Glutamatergic neuron (in vitro differentiated cells): ENCODE measurements at regions not wholly inside any gene's neighbourhood (a gene's known extent, or its start where the extent isn't known, plus 50 kb on each side); places are given as distances from the start of the nearest gene placed in this dataset.
"Not testable (repeated sequence)": the region's sequence is repeated elsewhere in the genome, so short reads cannot be mapped to it uniquely, and the experiment has no call there.

Experiments used
- DNase-seq: peaks from one replicate; pipeline ENCODE4 v3.0.0; 2022
- H3K27ac Mint-ChIP-seq: one replicate; pipeline ENCODE4 v1.8.0; 2020; ENCODE audit warnings: mild to moderate bottlenecking, mixed read lengths, inconsistent platforms; ENCODE audit not compliant: unreplicated experiment
- H3K27me3 Mint-ChIP-seq: one replicate; pipeline ENCODE4 v1.8.0; 2020; ENCODE audit warnings: mild to moderate bottlenecking, moderate library complexity, mixed read lengths, inconsistent platforms; ENCODE audit not compliant: unreplicated experiment
- H3K36me3 Mint-ChIP-seq: one replicate; pipeline ENCODE4 v1.8.0; 2020; ENCODE audit warnings: mild to moderate bottlenecking, mixed read lengths, inconsistent platforms; ENCODE audit not compliant: unreplicated experiment
- H3K4me1 Mint-ChIP-seq: one replicate; pipeline ENCODE4 v1.8.0; 2020; ENCODE audit warnings: mild to moderate bottlenecking, low read depth, mixed read lengths, inconsistent platforms; ENCODE audit not compliant: unreplicated experiment
- H3K4me3 Mint-ChIP-seq: one replicate; pipeline ENCODE4 v1.8.0; 2020; ENCODE audit warnings: mild to moderate bottlenecking, mixed read lengths, inconsistent platforms; ENCODE audit not compliant: unreplicated experiment
- H3K9me3 Mint-ChIP-seq: one replicate; pipeline ENCODE4 v1.8.0; 2020; ENCODE audit warnings: mild to moderate bottlenecking, moderate library complexity, mixed read lengths, inconsistent platforms; ENCODE audit not compliant: unreplicated experiment
- TF ChIP-seq, protein P1 (sequence below): fragments of 200-600 bp; sonication (generic); IDR thresholded peaks from one replicate; pipeline ENCODE4 v1.5.0; 2021; ENCODE audit not compliant: partially characterized antibody, unreplicated experiment

DNA sequence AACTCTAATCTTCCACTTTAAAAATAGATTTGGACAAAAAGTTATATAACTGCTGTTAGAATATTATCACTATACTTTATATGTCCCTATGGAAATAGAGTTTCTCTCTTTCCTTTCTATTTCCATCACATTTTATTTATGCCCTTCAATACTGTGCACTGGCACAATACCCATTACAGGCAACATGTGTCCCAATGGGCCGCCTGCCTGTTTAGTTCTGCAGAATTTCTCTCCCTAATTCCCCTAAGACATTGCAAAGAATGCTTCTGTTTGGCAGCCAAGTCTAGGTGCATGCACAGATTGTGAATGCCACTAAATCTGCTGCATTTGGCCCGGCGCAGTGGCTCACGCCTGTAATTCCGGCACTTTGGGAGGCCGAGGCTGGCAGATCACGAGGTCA, 520.4 kb upstream of the FLRT2 start:
- no peak for DNase-seq
- H3K4me3 Mint-ChIP-seq, result no peak overlapping the region

GRCh38 chr14:85010186-85010585, 519.8 kb upstream of the FLRT2 start:
- TF ChIP-seq, protein P1, sequence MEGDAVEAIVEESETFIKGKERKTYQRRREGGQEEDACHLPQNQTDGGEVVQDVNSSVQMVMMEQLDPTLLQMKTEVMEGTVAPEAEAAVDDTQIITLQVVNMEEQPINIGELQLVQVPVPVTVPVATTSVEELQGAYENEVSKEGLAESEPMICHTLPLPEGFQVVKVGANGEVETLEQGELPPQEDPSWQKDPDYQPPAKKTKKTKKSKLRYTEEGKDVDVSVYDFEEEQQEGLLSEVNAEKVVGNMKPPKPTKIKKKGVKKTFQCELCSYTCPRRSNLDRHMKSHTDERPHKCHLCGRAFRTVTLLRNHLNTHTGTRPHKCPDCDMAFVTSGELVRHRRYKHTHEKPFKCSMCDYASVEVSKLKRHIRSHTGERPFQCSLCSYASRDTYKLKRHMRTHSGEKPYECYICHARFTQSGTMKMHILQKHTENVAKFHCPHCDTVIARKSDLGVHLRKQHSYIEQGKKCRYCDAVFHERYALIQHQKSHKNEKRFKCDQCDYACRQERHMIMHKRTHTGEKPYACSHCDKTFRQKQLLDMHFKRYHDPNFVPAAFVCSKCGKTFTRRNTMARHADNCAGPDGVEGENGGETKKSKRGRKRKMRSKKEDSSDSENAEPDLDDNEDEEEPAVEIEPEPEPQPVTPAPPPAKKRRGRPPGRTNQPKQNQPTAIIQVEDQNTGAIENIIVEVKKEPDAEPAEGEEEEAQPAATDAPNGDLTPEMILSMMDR, result no peak
- Mint-ChIP-seq H3K4me3 (no peak overlapping the region), H3K27ac (no peak overlapping the region), H3K27me3 (peaks cover 2% of the 10 kb centered on the region), H3K36me3 (no peaks in the 10 kb centered on the region), H3K9me3 (no peaks in the 10 kb centered on the region), H3K4me1 (no peaks in the 10 kb centered on the region)
- no peak for DNase-seq

More for the DNA sequence above, 520.4 kb upstream of the FLRT2 start:
- Mint-ChIP-seq H3K36me3 (no peaks in the 10 kb centered on the region), H3K4me1 (no peaks in the 10 kb centered on the region), H3K27me3 (peaks cover 2% of the 10 kb centered on the region), H3K9me3 (no peaks in the 10 kb centered on the region), H3K27ac (no peak overlapping the region)
- TF ChIP-seq, protein P1, result no peak

GRCh38 chr14:85016496-85016895, 513.4 kb upstream of the FLRT2 start:
- peaks cover 3% of the 10 kb centered on the region for H3K27me3 Mint-ChIP-seq
- H3K4me1 Mint-ChIP-seq, result no peaks in the 10 kb centered on the region

DNA sequence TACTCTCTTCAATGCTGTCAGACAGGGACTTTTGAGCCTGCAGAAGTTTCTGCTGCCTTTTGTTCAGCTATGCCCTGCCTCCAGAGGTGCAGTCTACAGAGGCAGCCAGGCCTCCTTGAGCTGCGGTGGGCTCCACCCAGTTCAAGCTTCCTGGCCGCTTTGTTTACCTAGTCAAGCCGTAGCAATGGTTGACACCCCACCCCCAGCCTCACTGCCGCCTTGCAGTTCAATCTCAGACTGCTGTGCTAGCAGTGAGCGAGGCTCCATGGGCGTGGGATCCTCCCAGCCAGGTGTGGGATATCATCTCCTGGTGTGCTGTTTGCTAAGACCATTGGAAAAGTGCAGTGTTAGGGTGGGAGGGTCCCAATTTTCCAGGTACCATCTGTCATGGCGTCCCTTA, 506.1 kb upstream of the FLRT2 start:
- H3K4me1 Mint-ChIP-seq, H3K27ac Mint-ChIP-seq, DNase-seq, H3K9me3 Mint-ChIP-seq, H3K4me3 Mint-ChIP-seq, H3K36me3 Mint-ChIP-seq, H3K27me3 Mint-ChIP-seq: not testable (repeated sequence)

More at GRCh38 chr14:85016496-85016895, 513.4 kb upstream of the FLRT2 start:
- DNase-seq, result no peak
- Mint-ChIP-seq H3K27ac (no peak overlapping the region), H3K9me3 (peaks cover 3% of the 10 kb centered on the region), H3K4me3 (no peak overlapping the region), H3K36me3 (no peaks in the 10 kb centered on the region)
- TF ChIP-seq, protein P1, result no peak

GRCh38 chr14:85024931-85025330, 505.0 kb upstream of the FLRT2 start:
- Mint-ChIP-seq H3K9me3 (peaks cover 5% of the 10 kb centered on the region), H3K36me3 (peaks cover 5% of the 10 kb centered on the region), H3K27me3 (no peaks in the 10 kb centered on the region), H3K4me3 (no peak overlapping the region), H3K27ac (no peak overlapping the region), H3K4me1 (no peaks in the 10 kb centered on the region)
- TF ChIP-seq, protein P1, result no peak
- DNase-seq, result no peak
